Stimulated activated effector memory CD8-positive, alpha-beta T cell treated with anti-CD3 and anti-CD28 coated beads, Interleukin-12 subunit alpha, Interleukin-12 subunit beta, amount 100 ng/mL, for 72 hours (primary cell): ENCODE measurements at regions not wholly inside any gene's neighbourhood (a gene's known extent, or its start where the extent isn't known, plus 50 kb on each side); places are given as distances from the start of the nearest gene placed in this dataset.

Experiments used
- ATAC-seq: fragments of 150-1000 bp; cut with Tn5 transposase; 2 replicates; pipeline ENCODE4 v1.10.0; 2021
- DNase-seq, 2 donors: peaks; one replicate each; pipeline ENCODE4 v3.0.0; 2021 to 2022; ENCODE audit warnings: low spot score in 2 of 2
- H3K27ac Mint-ChIP-seq: one replicate; pipeline ENCODE4 v1.8.0; 2022; ENCODE audit warnings: mild to moderate bottlenecking, mixed read lengths
- H3K36me3 Mint-ChIP-seq: one replicate; pipeline ENCODE4 v1.8.0; 2022; ENCODE audit warnings: mild to moderate bottlenecking, mixed read lengths
- H3K4me1 Mint-ChIP-seq: one replicate; pipeline ENCODE4 v1.8.0; 2022; ENCODE audit warnings: mixed read lengths
- H3K4me3 Mint-ChIP-seq: one replicate; pipeline ENCODE4 v1.8.0; 2022; ENCODE audit warnings: mild to moderate bottlenecking, mixed read lengths
- H3K9me3 Mint-ChIP-seq: one replicate; pipeline ENCODE4 v1.8.0; 2022; ENCODE audit warnings: mixed read lengths

GRCh38 chr3:89783341-89783927 is 676.0 kb downstream of the EPHA3 start:
- H3K4me1 Mint-ChIP-seq, result no peaks in the 10 kb centered on the region
- H3K4me3 Mint-ChIP-seq, result no peak overlapping the region
- no peaks in the 10 kb centered on the region for H3K36me3 Mint-ChIP-seq
- H3K27ac Mint-ChIP-seq, result no peak overlapping the region
- DNase-seq, result no peak
- no peak for ATAC-seq
- peaks cover 17% of the 10 kb centered on the region for H3K9me3 Mint-ChIP-seq

DNA sequence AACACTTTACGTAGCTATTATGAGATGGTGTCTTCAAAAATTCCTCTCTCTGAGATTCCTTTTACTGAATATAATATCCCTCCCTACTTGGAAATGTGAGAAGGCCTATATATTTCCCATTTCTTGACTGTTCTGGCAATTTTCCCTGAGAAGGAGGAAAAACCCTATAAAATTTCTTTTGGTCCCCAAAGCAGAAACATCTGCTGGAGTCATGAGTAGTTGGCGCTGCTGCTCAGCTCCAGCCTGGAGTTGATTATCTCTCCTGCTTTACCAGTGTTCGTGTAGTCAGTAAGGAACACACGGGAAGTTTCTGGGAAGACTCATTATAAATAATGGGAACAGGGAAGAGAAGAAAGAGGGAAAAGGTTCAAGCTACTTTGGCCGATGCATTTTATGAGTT is 680.1 kb downstream of the EPHA3 start:
- no peak overlapping the region for H3K27ac Mint-ChIP-seq
- ATAC-seq (no peak), DNase-seq (no peak)
- H3K4me3 Mint-ChIP-seq, result no peak overlapping the region
- peaks cover 18% of the 10 kb centered on the region for H3K9me3 Mint-ChIP-seq
- no peaks in the 10 kb centered on the region for H3K4me1 Mint-ChIP-seq
- H3K36me3 Mint-ChIP-seq, result no peaks in the 10 kb centered on the region

- Mint-ChIP-seq H3K4me1 (no peaks in the 10 kb centered on the region), H3K9me3 (peaks cover 18% of the 10 kb centered on the region), H3K4me3 (no peak overlapping the region), H3K36me3 (no peaks in the 10 kb centered on the region), H3K27ac (no peak overlapping the region)
- ATAC-seq (no peak), DNase-seq (no peak)
Measured at GRCh38 chr3:89787979-89788378, 680.6 kb downstream of the EPHA3 start.

- no peak for DNase-seq
- no peak for ATAC-seq
- Mint-ChIP-seq H3K27ac (no peak overlapping the region), H3K9me3 (peaks cover 16% of the 10 kb centered on the region), H3K4me1 (no peaks in the 10 kb centered on the region), H3K36me3 (no peaks in the 10 kb centered on the region), H3K4me3 (no peak overlapping the region)
Measured at GRCh38 chr3:89795506-89795905, 688.1 kb downstream of the EPHA3 start.

DNA sequence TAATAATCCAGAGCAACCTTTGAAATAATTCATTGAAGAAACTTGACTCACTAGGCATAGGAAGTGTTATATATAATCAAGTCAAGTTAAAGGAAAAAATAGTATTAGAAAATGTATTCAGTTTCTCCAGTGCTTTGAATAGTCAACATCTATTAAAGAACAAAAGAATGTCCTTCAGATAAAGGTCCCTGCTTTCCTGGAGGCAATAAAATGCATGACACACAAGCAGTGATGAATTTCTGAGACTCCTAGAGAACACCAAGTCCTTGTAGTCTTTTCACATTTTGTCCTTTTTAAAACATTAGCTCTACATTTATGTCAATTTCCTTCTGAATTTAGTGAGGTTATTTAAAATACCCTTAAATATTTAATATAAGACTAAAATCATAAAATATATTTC is 695.5 kb downstream of the EPHA3 start:
- H3K36me3 Mint-ChIP-seq, result no peaks in the 10 kb centered on the region
- no peaks in the 10 kb centered on the region for H3K9me3 Mint-ChIP-seq
- DNase-seq (no peak), ATAC-seq (no peak)
- no peaks in the 10 kb centered on the region for H3K4me1 Mint-ChIP-seq
- no peak overlapping the region for H3K4me3 Mint-ChIP-seq
- H3K27ac Mint-ChIP-seq, result no peak overlapping the region

- DNase-seq, result no peak
- Mint-ChIP-seq H3K4me3 (no peak overlapping the region), H3K9me3 (no peaks in the 10 kb centered on the region), H3K36me3 (no peaks in the 10 kb centered on the region), H3K4me1 (no peaks in the 10 kb centered on the region), H3K27ac (no peak overlapping the region)
- ATAC-seq, result no peak
Measured at GRCh38 chr3:89803711-89804110, 696.3 kb downstream of the EPHA3 start.

DNA sequence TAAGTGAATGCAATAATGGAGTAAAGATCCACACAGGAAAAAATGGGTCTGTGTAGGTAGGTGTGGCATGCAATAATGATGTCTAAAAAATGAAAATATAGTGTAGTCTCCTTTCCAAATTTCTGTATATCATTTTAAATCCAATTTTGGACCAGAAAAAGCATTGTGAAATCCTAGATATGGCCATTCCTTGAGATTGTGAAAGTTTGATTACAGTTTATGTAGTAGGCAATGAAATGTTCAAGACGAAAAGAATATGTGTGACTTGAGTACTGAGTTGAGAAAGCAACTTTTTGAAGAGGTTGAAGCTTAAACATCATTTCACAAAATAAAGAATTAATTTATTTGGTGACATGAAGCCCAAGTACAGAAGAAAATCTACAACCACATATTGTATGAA is 698.7 kb downstream of the EPHA3 start:
- Mint-ChIP-seq H3K9me3 (no peaks in the 10 kb centered on the region), H3K4me3 (no peak overlapping the region), H3K4me1 (no peaks in the 10 kb centered on the region), H3K27ac (no peak overlapping the region), H3K36me3 (no peaks in the 10 kb centered on the region)
- ATAC-seq (no peak), DNase-seq (no peak)

DNA sequence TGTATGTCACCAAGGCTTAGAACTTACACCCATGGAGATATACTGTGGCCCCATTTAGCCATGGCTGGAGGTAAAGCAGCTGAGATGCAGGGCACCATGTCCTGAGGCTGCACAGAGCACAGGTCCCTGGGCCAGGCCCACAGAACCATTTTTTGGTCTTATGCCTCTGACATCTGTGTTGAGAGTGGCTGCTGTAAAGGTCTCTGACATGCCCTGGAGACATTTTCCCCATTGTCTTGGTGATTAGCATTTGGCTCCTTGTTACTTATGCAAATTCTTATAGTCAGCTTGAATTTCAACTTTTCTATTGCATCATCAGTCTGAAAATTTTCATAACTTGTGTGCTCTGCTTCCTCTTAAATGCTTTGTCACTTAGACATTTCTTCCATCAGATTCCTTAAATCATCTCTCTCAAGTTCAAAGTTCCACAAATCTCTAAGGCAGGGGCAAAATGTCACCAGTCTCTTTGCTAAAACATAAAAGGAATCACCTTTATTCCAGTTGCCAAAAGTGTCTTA is 701.3 kb downstream of the EPHA3 start:
- H3K9me3 Mint-ChIP-seq, result no peaks in the 10 kb centered on the region
- no peaks in the 10 kb centered on the region for H3K4me1 Mint-ChIP-seq
- DNase-seq, result no peak
- no peak overlapping the region for H3K4me3 Mint-ChIP-seq
- no peaks in the 10 kb centered on the region for H3K36me3 Mint-ChIP-seq
- no peak for ATAC-seq
- no peak overlapping the region for H3K27ac Mint-ChIP-seq

DNA sequence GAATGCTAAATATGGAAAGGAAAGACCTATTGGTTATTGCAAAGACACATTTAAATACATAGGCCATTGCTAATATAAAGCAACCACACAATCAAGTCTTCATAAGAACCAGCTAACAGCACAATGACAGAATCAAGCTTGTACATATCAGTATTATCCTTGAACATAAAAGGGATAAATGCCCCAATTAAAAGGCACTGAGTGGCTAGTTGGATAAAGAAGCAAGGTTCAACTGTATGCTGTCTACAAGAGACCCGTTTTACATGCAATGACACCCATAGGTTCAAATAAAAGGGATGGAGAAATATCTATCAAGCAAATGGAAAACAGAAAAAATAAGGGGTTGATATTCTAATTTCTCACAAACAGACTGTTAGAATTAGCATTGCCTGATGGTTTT is 706.1 kb downstream of the EPHA3 start:
- H3K9me3 Mint-ChIP-seq, result peaks cover 10% of the 10 kb centered on the region
- H3K36me3 Mint-ChIP-seq, result no peaks in the 10 kb centered on the region
- ATAC-seq (no peak), DNase-seq (no peak)
- H3K27ac Mint-ChIP-seq, result no peak overlapping the region
- no peak overlapping the region for H3K4me3 Mint-ChIP-seq
- no peaks in the 10 kb centered on the region for H3K4me1 Mint-ChIP-seq

GRCh38 chr3:89841041-89841440 is 733.6 kb downstream of the EPHA3 start:
- Mint-ChIP-seq H3K36me3 (no peaks in the 10 kb centered on the region), H3K4me3 (no peak overlapping the region), H3K4me1 (no peaks in the 10 kb centered on the region), H3K9me3 (peaks cover 12% of the 10 kb centered on the region), H3K27ac (no peak overlapping the region)
- ATAC-seq, result no peak
- DNase-seq, result no peak

GRCh38 chr3:89845053-89845452 is 737.6 kb downstream of the EPHA3 start:
- Mint-ChIP-seq H3K9me3 (peaks cover 15% of the 10 kb centered on the region), H3K27ac (no peak overlapping the region), H3K4me1 (no peaks in the 10 kb centered on the region), H3K36me3 (no peaks in the 10 kb centered on the region), H3K4me3 (no peak overlapping the region)
- DNase-seq (no peak), ATAC-seq (no peak)

DNA sequence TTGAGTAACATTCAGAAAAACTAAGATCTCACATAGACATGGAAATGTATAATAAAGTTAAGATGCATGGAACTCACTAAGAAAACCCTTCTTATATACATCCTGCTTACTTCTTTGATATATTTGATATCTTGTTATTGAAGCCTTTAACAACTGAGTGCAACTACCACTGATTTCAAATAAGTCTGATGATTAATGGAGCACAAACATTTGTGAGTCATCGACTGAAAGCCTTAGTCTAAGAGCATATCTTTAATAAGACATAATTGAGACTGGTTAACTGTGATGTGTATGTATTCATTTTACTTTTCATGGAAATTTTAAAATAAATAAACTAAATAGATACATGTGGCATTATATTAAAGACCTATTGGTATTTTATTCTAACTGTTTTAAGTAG is 740.5 kb downstream of the EPHA3 start:
- peaks cover 14% of the 10 kb centered on the region for H3K9me3 Mint-ChIP-seq
- H3K36me3 Mint-ChIP-seq, result no peaks in the 10 kb centered on the region
- H3K4me3 Mint-ChIP-seq, result no peak overlapping the region
- H3K4me1 Mint-ChIP-seq, result no peaks in the 10 kb centered on the region
- H3K27ac Mint-ChIP-seq, result no peak overlapping the region
- DNase-seq (no peak), ATAC-seq (no peak)

- no peak overlapping the region for H3K27ac Mint-ChIP-seq
- H3K36me3 Mint-ChIP-seq, result no peaks in the 10 kb centered on the region
- peaks cover 13% of the 10 kb centered on the region for H3K9me3 Mint-ChIP-seq
- ATAC-seq (no peak), DNase-seq (no peak)
- no peak overlapping the region for H3K4me3 Mint-ChIP-seq
- no peaks in the 10 kb centered on the region for H3K4me1 Mint-ChIP-seq
Measured at GRCh38 chr3:89851974-89852621, 744.7 kb downstream of the EPHA3 start.

- ATAC-seq (no peak), DNase-seq (no peak)
- Mint-ChIP-seq H3K36me3 (no peaks in the 10 kb centered on the region), H3K4me3 (no peak overlapping the region), H3K9me3 (peaks cover 13% of the 10 kb centered on the region), H3K27ac (no peak overlapping the region), H3K4me1 (no peaks in the 10 kb centered on the region)
Measured at GRCh38 chr3:89859757-89860156, 752.3 kb downstream of the EPHA3 start.

DNA sequence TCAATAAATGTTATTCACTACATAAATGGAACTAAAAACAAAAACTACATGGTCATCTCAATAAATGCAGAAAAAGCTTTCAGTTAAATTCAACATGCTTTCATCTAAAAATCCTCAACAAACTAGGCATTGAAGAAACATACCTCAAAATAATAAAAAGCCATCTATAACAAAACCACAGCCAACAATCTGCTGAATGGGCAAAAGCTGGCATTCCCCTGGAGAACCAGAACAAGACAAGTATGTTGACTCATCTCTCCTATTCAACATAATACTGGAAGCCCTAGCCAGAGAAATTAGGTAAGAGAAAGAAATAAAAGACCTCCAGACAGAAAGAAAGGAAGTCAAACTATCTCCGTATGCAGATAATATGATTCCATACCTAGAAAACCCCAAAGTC is 759.9 kb downstream of the EPHA3 start:
- peaks cover 12% of the 10 kb centered on the region for H3K9me3 Mint-ChIP-seq
- H3K27ac Mint-ChIP-seq, result no peak overlapping the region
- no peak overlapping the region for H3K4me3 Mint-ChIP-seq
- no peaks in the 10 kb centered on the region for H3K4me1 Mint-ChIP-seq
- ATAC-seq (no peak), DNase-seq (no peak)
- no peaks in the 10 kb centered on the region for H3K36me3 Mint-ChIP-seq

DNA sequence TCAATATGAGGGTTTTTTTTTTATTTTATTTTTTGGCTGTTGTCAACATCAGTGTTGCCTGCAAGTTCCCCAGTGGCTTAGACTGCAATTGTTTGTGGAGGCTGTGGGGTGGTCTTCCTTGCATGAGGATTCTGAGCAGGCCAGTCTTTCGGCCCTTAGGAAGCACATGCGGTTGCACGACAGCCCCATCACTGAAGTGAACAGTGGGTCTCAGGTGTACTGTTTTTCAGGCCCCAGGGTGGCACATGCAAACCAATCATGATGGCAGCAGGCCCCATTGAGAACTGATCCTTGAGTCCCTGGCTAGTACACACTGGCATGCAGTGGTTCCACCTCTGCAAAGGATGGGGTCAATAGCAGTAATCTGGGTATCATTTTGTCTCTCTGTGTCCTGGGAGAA is 768.7 kb downstream of the EPHA3 start:
- DNase-seq (no peak), ATAC-seq (no peak)
- H3K4me3 Mint-ChIP-seq, result no peak overlapping the region
- H3K36me3 Mint-ChIP-seq, result no peaks in the 10 kb centered on the region
- no peaks in the 10 kb centered on the region for H3K4me1 Mint-ChIP-seq
- peaks cover 16% of the 10 kb centered on the region for H3K9me3 Mint-ChIP-seq
- no peak overlapping the region for H3K27ac Mint-ChIP-seq
